OCI-LY7 (cell line): ENCODE measurements at regions not wholly inside any gene's neighbourhood (a gene's known extent, or its start where the extent isn't known, plus 50 kb on each side); places are given as distances from the start of the nearest gene placed in this dataset.

Experiments
- CTCF ChIP-seq: fragments of 200-600 bp; sonication (generic); conservative IDR thresholded peaks from 2 replicates; pipeline ENCODE4 v1.5.1; 2014; ENCODE audit warnings: mild to moderate bottlenecking, antibody characterized with exemption, low read length, moderate library complexity, mixed read lengths
- EZH2phosphoT487 ChIP-seq: fragments of 200-600 bp; sonication (generic); IDR thresholded peaks from 2 replicates; pipeline ENCODE4 v1.6.1; 2018; ENCODE audit warnings: low read depth, borderline replicate concordance, mild to moderate bottlenecking, mixed run types, antibody characterized with exemption, low read length, moderate library complexity, mixed read lengths

GRCh38 chr2:138101718-138102117 is 137.4 kb downstream of the HNMT start:
- TF ChIP-seq CTCF (no peak), EZH2phosphoT487 (no peak)
